HepG2 (cell line): ENCODE measurements at regions not wholly inside any gene's neighbourhood (a gene's known extent, or its start where the extent isn't known, plus 50 kb on each side); places are given as distances from the start of the nearest gene placed in this dataset.
A peak's percentile ranks its signal among the peaks of the same experiment; 100 is the strongest.

ENCODE experiments used
- ATAC-seq: fragments of 200-7000 bp; cut with Tn5 transposase; 3 replicates; pipeline ENCODE4 v1.9.1; 2020; ENCODE audit warnings: mild to moderate bottlenecking, moderate library complexity
- BruUV-seq: library from RNA; stranded (reverse); fragments of 400-500 nt; replicated peaks from 2 replicates; lab custom pipeline; 2021; lab: Mats Ljungman, UMichigan
- CTCF ChIA-PET: fragments of 300-600 bp; formaldehyde crosslinking; extraction: SDS; loops from one replicate; lab custom pipeline; 2021; ENCODE audit warnings: low total read pairs, inconsistent platforms, low intra/inter-chr PET ratio; lab: Yijun Ruan, JAX
- POLR2A ChIA-PET: fragments of 350-600 bp; sonication (Branson Sonifier 250); formaldehyde crosslinking; loops from one replicate; lab custom pipeline; 2020; ENCODE audit warnings: antibody characterized with exemption, inconsistent platforms; lab: Yijun Ruan, JAX
- DNase-seq: peaks from one replicate; pipeline ENCODE4 v3.0.0-alpha.2; 2015; ENCODE audit warnings: low spot score
- FAIRE-seq: peaks from 3 replicates; lab custom pipeline; 2011; peaks lifted over from hg19 to GRCh38; lab: Jason Lieb, UNC
- H2AFZ ChIP-seq: one replicate; pipeline ENCODE4 v1.6.1; 2011; ENCODE audit warnings: low read length, inconsistent platforms
- H3K27ac ChIP-seq: fragments of 300-600 bp; 3 replicates; pipeline ENCODE4 v1.8.0; 2011; ENCODE audit warnings: mixed run types, mild to moderate bottlenecking, mixed read lengths, low read length, inconsistent platforms; ENCODE audit not compliant: insufficient read depth; ENCODE audit errors: extremely low read length
- H3K27me3 ChIP-seq, 2 experiments: fragments of 200-600 bp in 1 of 2; 2 replicates in 1 of 2; 3 replicates in 1 of 2; pipeline versions ENCODE4 v1.6.0 to v1.8.0; 2011; ENCODE audit warnings: low read length in 2 of 2, mild to moderate bottlenecking in 2 of 2, moderate library complexity in 2 of 2, inconsistent platforms in 1 of 2; ENCODE audit not compliant: insufficient read depth in 2 of 2, control insufficient read depth in 1 of 2
- H3K36me3 ChIP-seq, 2 experiments: fragments of 200-600 bp in 1 of 2; replicated peaks in 1 of 2; 2 replicates in 1 of 2; 3 replicates in 1 of 2; pipeline versions ENCODE4 v1.5.1 to v1.8.0; 2011; ENCODE audit warnings: low read length in 2 of 2, inconsistent platforms in 1 of 2; ENCODE audit not compliant: insufficient read depth in 2 of 2, control insufficient read depth in 1 of 2
- H3K4me1 ChIP-seq: 2 replicates; pipeline ENCODE4 v1.5.1; 2012; ENCODE audit warnings: low read length, inconsistent platforms; ENCODE audit not compliant: insufficient read depth
- H3K4me2 ChIP-seq: 2 replicates; pipeline ENCODE4 v1.6.0; 2011; ENCODE audit warnings: low read depth, low read length, inconsistent platforms
- H3K4me3 ChIP-seq, 3 experiments: fragments of 200-600 bp in 1 of 3; sonication (generic), shearing (Covaris generic) in 1 of 3; replicated peaks in 1 of 3; 2 replicates each; pipeline ENCODE4 v1.5.1; 2011 to 2016; ENCODE audit warnings: low read length in 3 of 3, inconsistent platforms in 2 of 3, low read depth in 2 of 3, mild to moderate bottlenecking in 2 of 3, control low read depth in 1 of 3, mixed read lengths in 1 of 3; ENCODE audit not compliant: insufficient read depth in 1 of 3
- H3K79me2 ChIP-seq: one replicate; pipeline ENCODE4 v1.6.1; 2011; ENCODE audit warnings: low read length, inconsistent platforms; ENCODE audit not compliant: insufficient read depth
- H3K9ac ChIP-seq: 2 replicates; pipeline ENCODE4 v1.6.0; 2011; ENCODE audit warnings: mild to moderate bottlenecking, low read depth, low read length, inconsistent platforms; ENCODE audit not compliant: insufficient read depth
- H3K9me3 ChIP-seq: 2 replicates; pipeline ENCODE4 v1.5.1; 2012; ENCODE audit warnings: mild to moderate bottlenecking, low read length
- H4K20me1 ChIP-seq: 2 replicates; pipeline ENCODE4 v1.6.0; 2011; ENCODE audit warnings: inconsistent platforms, mild to moderate bottlenecking, low read length, moderate library complexity; ENCODE audit not compliant: insufficient read depth
- FOXA1 ChIP-seq, 2 experiments: fragments of 450-650 bp in 1 of 2; sonication (generic) in 1 of 2; formaldehyde crosslinking in 1 of 2; IDR thresholded peaks; 2 replicates each; pipeline versions ENCODE4 v1.4.0 to v1.6.1; 2016 to 2020; ENCODE audit warnings: missing genetic modification reagents in 1 of 2
- ISX ChIP-seq: sonication (generic); formaldehyde crosslinking; conservative IDR thresholded peaks from 2 replicates; pipeline ENCODE4 v1.5.0; 2020; ENCODE audit warnings: missing genetic modification reagents
- KMT2A ChIP-seq: sonication (generic); formaldehyde crosslinking; IDR thresholded peaks from 2 replicates; pipeline ENCODE4 v1.4.0; 2020; ENCODE audit warnings: missing genetic modification reagents
- LCORL ChIP-seq, 2 experiments: fragments of 450-650 bp in 1 of 2; sonication (generic) in 1 of 2; formaldehyde crosslinking in 1 of 2; IDR thresholded peaks; 2 replicates each; pipeline versions ENCODE4 v1.5.0 to v1.6.1; 2017 to 2020; ENCODE audit warnings: antibody characterized with exemption in 1 of 2, missing genetic modification reagents in 1 of 2
- NFE2L2 ChIP-seq: fragments of 150-350 bp; IDR thresholded peaks from 2 replicates; pipeline ENCODE4 v1.6.1; 2014; ENCODE audit warnings: low read length
- ZFP37 ChIP-seq: sonication (generic); formaldehyde crosslinking; IDR thresholded peaks from 2 replicates; pipeline ENCODE4 v1.4.0; 2020; ENCODE audit warnings: missing genetic modification reagents, borderline replicate concordance
- ZMYM3 ChIP-seq: sonication (generic); formaldehyde crosslinking; IDR thresholded peaks from 2 replicates; pipeline ENCODE4 v1.5.1; 2020; ENCODE audit warnings: mild to moderate bottlenecking, missing genetic modification reagents
- ZNF12 ChIP-seq: sonication (generic); formaldehyde crosslinking; IDR thresholded peaks from 2 replicates; pipeline ENCODE4 v1.5.0; 2020; ENCODE audit warnings: missing genetic modification reagents
- WGBS: methylation state at CpG from one replicate; pipeline ENCODE4 v1.1.6; 2017; ENCODE audit warnings: low lambda C conversion rate; 5-methylcytosine and 5-hydroxymethylcytosine counted together
- in situ Hi-C: cut with HindIII; loops from 2 replicates; pipeline ENCODE4 v1.10.0; 2017; ENCODE audit warnings: low pct_unique_long_range_greater_than_20kb; ENCODE audit not compliant: extremely low pct_ligation_motif_present
- intact Hi-C: fragments of 100-400 bp; cut with micrococcal nuclease; formaldehyde crosslinking; loops from one replicate; pipeline ENCODE4 v1.10.0; 2022; ENCODE audit not compliant: unreplicated experiment
- TF ChIP-seq, protein P1 (sequence below): sonication (generic); formaldehyde crosslinking; IDR thresholded peaks from 2 replicates; pipeline ENCODE4 v1.4.0; 2020; ENCODE audit warnings: mild to moderate bottlenecking, missing genetic modification reagents
- TF ChIP-seq, protein P2 (sequence below), 2 experiments: sonication (generic) in 1 of 2; formaldehyde crosslinking in 1 of 2; IDR thresholded peaks; 2 replicates each; pipeline versions ENCODE4 v1.5.1 to v1.6.1; 2011 to 2020; ENCODE audit warnings: borderline replicate concordance in 1 of 2, low read depth in 1 of 2, low read length in 1 of 2, mild to moderate bottlenecking in 1 of 2, missing genetic modification reagents in 1 of 2, moderate library complexity in 1 of 2

DNA sequence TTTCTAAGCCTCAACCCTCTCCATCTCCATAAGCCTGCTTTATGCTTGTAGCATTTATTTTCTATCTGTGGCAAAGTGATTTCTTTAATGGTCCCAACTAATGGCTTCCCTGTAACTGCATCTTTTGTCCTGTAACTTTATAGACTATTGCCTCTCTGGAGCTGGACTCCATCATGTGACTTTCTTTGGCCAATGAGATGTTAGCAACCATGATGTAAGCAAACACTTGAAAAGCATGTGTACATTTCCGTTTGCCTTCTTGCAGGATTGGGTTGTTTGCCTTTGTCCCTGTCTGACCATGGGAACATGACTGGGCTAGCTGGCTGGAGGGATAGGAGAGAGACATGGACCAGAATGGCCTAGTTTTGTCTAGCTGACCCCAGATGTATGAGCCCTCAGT, 106.0 kb upstream of the LRIG1 start (continued):
- no peak for TF ChIP-seq FOXA1 (IDR thresholded peaks at IDR 0.05)
- 0 out of 2 replicates have a peak, but pooled peaks have one; percentile 16 for TF ChIP-seq FOXA1 (CRISPR knock-in tag; IDR thresholded peaks at IDR 0.05)
- no peak for TF ChIP-seq NFE2L2
- TF ChIP-seq, protein P1, sequence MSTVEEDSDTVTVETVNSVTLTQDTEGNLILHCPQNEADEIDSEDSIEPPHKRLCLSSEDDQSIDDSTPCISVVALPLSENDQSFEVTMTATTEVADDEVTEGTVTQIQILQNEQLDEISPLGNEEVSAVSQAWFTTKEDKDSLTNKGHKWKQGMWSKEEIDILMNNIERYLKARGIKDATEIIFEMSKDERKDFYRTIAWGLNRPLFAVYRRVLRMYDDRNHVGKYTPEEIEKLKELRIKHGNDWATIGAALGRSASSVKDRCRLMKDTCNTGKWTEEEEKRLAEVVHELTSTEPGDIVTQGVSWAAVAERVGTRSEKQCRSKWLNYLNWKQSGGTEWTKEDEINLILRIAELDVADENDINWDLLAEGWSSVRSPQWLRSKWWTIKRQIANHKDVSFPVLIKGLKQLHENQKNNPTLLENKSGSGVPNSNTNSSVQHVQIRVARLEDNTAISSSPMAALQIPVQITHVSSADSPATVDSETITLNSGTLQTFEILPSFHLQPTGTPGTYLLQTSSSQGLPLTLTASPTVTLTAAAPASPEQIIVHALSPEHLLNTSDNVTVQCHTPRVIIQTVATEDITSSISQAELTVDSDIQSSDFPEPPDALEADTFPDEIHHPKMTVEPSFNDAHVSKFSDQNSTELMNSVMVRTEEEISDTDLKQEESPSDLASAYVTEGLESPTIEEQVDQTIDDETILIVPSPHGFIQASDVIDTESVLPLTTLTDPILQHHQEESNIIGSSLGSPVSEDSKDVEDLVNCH (CRISPR knock-in tag), result no peak

DNA sequence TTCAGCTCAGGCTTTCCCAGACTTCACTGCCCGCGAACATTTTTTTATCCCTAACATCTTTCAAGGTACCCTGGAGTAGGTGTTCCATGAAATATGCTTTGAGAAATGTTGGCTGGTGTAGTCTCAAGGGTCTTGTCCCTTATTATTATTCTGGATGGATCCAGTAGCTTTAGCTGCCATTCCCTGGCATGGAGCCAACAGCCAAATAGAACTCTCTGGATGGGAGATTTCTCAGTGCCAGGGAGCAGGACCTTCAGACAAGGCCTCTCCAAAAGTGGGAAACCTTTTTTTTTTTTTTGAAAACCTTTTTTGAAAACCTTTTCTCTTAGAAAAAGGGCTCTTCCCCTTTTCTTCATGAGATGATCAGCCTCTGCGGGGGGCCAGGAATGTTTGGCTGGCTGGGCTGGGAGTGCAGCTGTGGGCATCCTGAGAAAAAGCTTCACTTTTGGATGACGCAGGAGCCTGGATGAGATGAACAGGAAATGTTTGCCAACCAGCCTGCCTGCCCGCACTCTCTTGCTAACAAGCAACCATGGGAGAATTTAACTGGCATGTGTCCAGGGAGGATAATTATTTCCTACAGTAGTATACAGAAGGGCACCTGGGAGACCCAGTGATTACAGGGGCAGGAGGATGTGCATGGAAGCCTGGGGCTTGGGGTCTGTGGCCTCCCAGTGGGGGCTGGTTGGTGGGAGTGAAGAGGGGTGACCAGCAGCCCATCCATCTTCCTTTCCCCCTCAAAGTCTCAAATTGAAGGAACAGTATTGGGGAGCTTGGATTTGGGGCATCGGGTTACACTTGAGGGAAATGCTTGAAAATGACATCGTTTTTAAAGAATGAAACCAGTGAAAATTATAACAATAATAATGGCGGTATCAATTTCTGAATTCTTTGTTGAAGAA, 109.1 kb upstream of the LRIG1 start:
- ATAC-seq (no peak), DNase-seq (no peak), FAIRE-seq (no peak)
- Histone ChIP-seq H3K27ac (no peak overlapping the region), H3K27me3 (no peaks in the 10 kb centered on the region), H3K36me3 (no peaks in the 10 kb centered on the region), H3K4me1 (no peaks in the 10 kb centered on the region), H3K4me3 (no peak overlapping the region), H3K9ac (no peak overlapping the region), H3K79me2 (no peaks in the 10 kb centered on the region), H3K9me3 (no peaks in the 10 kb centered on the region), H2AFZ (no peak overlapping the region), H3K4me2 (no peak overlapping the region), H4K20me1 (no peaks in the 10 kb centered on the region)
- POLR2A ChIA-PET, result no interaction called here
- CTCF ChIA-PET, result no interaction called here
- 64% methylated on average over 8 of the region's 8 CpGs for WGBS
- no TSS peak for BruUV-seq
- in situ Hi-C loops (no loop called here), intact Hi-C loops (no loop called here)
- TF ChIP-seq LCORL (IDR thresholded peaks at IDR 0.05), result 0 out of 2 replicates have a peak, but pooled peaks have one; percentile 27
- TF ChIP-seq LCORL (CRISPR knock-in tag; IDR thresholded peaks at IDR 0.05), result no peak
- no peak for TF ChIP-seq ZMYM3 (CRISPR knock-in tag)
- TF ChIP-seq KMT2A (CRISPR knock-in tag), result no peak
- TF ChIP-seq, protein P2, sequence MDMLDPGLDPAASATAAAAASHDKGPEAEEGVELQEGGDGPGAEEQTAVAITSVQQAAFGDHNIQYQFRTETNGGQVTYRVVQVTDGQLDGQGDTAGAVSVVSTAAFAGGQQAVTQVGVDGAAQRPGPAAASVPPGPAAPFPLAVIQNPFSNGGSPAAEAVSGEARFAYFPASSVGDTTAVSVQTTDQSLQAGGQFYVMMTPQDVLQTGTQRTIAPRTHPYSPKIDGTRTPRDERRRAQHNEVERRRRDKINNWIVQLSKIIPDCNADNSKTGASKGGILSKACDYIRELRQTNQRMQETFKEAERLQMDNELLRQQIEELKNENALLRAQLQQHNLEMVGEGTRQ (IDR thresholded peaks at IDR 0.05; ENCODE audit: low read depth, low read length), result no peak
- TF ChIP-seq, protein P2 (CRISPR knock-in tag; IDR thresholded peaks at IDR 0.05; ENCODE audit: borderline replicate concordance), result no peak
- TF ChIP-seq ISX (CRISPR knock-in tag), result no peak
- no peak for TF ChIP-seq ZFP37 (CRISPR knock-in tag)
- TF ChIP-seq ZNF12 (CRISPR knock-in tag), result no peak
